ENCODE measurements at regions not wholly inside any gene's neighbourhood (a gene's known extent, or its start where the extent isn't known, plus 50 kb on each side); places are given as distances from the start of the nearest gene placed in this dataset.
"Not testable (repeated sequence)": the region's sequence is repeated elsewhere in the genome, so short reads cannot be mapped to it uniquely, and the experiment has no call there.

- in situ Hi-C loops (cut with HindIII; ENCODE audit: low pct_unique_long_range_greater_than_20kb, low sequenced_read_pairs), result no loop called here
- TF ChIP-seq JUND (IDR thresholded peaks at IDR 0.05; ENCODE audit: low read depth), result no peak
- DNase-seq (ENCODE audit: low read depth in 1 of 2, low spot score in 1 of 2), result no peak
Observed at GRCh38 chr1:55774446-55774845, 559.3 kb upstream of the USP24 start.

DNA sequence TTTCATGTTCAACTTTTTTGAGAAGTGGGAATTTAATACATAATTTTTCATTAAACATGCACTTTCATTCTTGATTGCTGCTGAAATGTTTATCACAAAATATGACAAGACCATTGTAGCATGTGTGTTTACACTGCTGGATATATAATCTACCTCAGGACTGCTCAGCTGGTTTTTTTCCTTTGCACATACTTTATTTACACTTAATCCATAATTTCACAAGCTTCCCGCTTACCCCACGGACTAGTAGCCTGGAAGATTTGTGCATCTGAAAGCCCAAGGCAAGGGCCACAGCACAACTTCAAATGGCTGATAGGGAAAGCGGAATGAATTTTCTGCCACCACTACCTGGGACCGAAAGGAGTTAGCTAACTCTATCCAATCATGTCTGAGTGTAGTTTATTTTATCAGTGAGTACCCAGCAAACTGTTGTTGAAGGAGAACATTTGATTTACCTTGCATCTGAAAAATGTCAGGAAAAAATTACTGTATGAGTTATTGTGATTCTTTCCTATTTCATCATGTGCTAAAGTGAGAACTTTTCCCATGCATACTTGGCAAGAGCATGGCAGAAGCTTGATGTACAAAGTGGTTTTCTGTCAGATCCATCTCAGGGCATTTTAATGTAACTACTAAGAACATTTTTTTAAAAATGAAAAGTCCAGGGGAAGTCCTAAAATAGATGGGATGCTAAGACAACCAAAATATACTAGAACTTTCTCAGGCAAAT is 558.2 kb upstream of the USP24 start:
- DNase-seq (ENCODE audit: low read depth in 1 of 2, low spot score in 1 of 2), result no peak
- in situ Hi-C loops (cut with HindIII; ENCODE audit: low pct_unique_long_range_greater_than_20kb, low sequenced_read_pairs), result no loop called here
- no peak for TF ChIP-seq JUND (IDR thresholded peaks at IDR 0.05; ENCODE audit: low read depth)

GRCh38 chr1:55768327-55768952 is 553.3 kb upstream of the USP24 start:
- TF ChIP-seq JUND (IDR thresholded peaks at IDR 0.05; ENCODE audit: low read depth), result no peak
- in situ Hi-C loops (cut with HindIII; ENCODE audit: low pct_unique_long_range_greater_than_20kb, low sequenced_read_pairs), result no loop called here
- DNase-seq (ENCODE audit: low read depth in 1 of 2, low spot score in 1 of 2), result no peak

DNA sequence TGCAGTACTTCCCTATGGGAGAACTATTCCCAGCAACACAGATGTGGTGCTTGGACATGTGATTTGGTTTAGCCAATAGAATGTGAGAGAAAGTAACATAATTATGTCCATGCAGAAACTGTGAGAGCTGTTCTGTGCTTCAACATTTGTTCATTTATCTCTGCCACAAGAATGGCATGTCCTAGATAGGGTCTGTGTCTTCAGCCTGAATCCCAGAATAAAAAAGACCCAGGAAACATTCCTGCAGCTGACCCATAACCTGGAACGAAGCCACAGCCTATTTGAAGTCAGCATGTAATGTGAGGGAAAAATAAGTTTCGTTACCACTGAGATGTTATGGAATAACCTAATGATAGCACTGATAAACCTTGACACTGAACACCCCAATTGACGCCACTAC is 552.0 kb upstream of the USP24 start:
- no peak for DNase-seq (ENCODE audit: low read depth in 1 of 2, low spot score in 1 of 2)
- in situ Hi-C loops (cut with HindIII; ENCODE audit: low pct_unique_long_range_greater_than_20kb, low sequenced_read_pairs), result no loop called here
- TF ChIP-seq JUND (IDR thresholded peaks at IDR 0.05; ENCODE audit: low read depth), result no peak

- DNase-seq (ENCODE audit: low read depth in 1 of 2, low spot score in 1 of 2); in situ Hi-C loops (cut with HindIII; ENCODE audit: low pct_unique_long_range_greater_than_20kb, low sequenced_read_pairs): not testable (repeated sequence)
Observed at GRCh38 chr1:55765505-55765904, 550.3 kb upstream of the USP24 start.

DNA sequence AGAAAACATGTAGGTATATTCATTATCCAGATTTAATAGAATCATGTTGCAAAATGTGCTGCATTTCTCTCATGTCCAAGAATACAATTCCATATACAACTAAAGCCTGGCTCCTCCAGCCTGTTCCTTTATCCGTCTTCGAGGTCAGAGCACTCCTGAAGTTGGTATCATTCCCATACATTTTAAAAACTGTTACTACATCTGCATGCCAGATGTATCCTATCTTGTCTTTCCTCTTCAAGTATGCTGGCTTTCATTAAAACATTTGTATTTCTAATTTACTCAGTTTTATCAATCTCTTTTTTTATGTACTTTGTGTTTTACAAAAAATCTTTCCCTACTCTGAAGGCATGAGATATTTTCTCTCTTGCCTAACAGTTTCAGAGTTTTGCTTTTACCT is 536.6 kb upstream of the USP24 start:
- no peak for TF ChIP-seq JUND (IDR thresholded peaks at IDR 0.05; ENCODE audit: low read depth)
- in situ Hi-C loops (cut with HindIII; ENCODE audit: low pct_unique_long_range_greater_than_20kb, low sequenced_read_pairs), result no loop called here
- DNase-seq (ENCODE audit: low read depth in 1 of 2, low spot score in 1 of 2), result no peak

GRCh38 chr1:55750628-55750995 is 535.4 kb upstream of the USP24 start:
- no peak for TF ChIP-seq JUND (IDR thresholded peaks at IDR 0.05; ENCODE audit: low read depth)
- no peak for DNase-seq (ENCODE audit: low read depth in 1 of 2, low spot score in 1 of 2)
- in situ Hi-C loops (cut with HindIII; ENCODE audit: low pct_unique_long_range_greater_than_20kb, low sequenced_read_pairs), result no loop called here

DNA sequence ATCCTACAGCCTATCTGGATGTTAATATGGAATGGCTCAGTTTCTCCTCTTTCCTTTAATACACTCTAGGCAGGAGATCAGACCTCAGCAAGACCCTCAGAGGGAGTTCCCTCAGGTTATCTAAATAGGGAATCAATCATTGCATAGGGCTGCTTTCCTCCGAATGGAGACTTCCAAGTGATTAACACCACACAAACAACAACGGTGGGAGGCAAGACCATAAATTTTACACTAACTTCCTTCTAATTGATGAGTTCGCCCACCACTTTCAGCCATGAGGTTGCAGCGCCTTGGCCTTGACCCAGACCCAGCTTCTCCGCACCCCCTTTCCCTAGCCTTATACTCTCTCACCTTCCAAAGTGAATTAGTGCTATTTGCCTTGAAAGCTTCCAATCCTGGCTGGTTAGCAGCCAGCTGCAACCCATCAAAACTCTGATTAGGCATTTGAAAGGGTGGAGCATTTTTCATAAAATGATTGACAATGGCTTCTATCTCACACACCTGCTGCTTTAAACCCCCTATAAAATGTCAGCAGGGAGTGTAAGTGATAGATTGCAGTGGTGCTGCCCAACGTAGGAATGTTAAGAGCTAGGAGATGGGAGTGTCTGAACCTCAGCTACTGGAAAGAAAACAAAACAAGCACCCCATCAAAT is 534.9 kb upstream of the USP24 start:
- in situ Hi-C loops (cut with HindIII; ENCODE audit: low pct_unique_long_range_greater_than_20kb, low sequenced_read_pairs), result no loop called here
- TF ChIP-seq JUND (IDR thresholded peaks at IDR 0.05; ENCODE audit: low read depth), result no peak
- no peak for DNase-seq (ENCODE audit: low read depth in 1 of 2, low spot score in 1 of 2)

DNA sequence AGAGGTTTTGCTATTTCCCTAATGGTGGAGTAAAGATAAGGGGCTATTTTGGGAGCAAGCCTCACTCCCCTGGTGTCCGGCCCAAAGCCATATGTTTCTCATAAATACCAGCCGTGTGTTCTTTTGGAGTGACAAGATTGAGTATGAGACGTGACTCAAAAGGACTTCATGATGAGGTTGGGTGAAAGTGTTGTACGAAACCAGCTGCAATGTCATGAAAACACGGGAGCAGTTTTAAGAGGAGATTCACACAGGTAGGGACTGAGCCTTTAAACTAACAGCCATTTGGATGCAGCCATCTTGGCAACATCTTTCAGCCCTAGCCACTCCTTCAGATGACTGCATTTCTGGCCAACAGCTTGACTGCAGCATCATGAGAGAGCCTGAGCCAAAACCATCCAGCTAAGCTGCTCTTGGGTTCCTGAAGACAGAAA is 532.3 kb upstream of the USP24 start:
- no peak for TF ChIP-seq JUND (IDR thresholded peaks at IDR 0.05; ENCODE audit: low read depth)
- in situ Hi-C loops (cut with HindIII; ENCODE audit: low pct_unique_long_range_greater_than_20kb, low sequenced_read_pairs), result no loop called here
- DNase-seq (ENCODE audit: low read depth in 1 of 2, low spot score in 1 of 2), result no peak

- in situ Hi-C loops (cut with HindIII; ENCODE audit: low pct_unique_long_range_greater_than_20kb, low sequenced_read_pairs), result no loop called here
- TF ChIP-seq JUND (IDR thresholded peaks at IDR 0.05; ENCODE audit: low read depth), result no peak
- no peak for DNase-seq (ENCODE audit: low read depth in 1 of 2, low spot score in 1 of 2)
Observed at GRCh38 chr1:55746710-55747109, 531.5 kb upstream of the USP24 start.

DNA sequence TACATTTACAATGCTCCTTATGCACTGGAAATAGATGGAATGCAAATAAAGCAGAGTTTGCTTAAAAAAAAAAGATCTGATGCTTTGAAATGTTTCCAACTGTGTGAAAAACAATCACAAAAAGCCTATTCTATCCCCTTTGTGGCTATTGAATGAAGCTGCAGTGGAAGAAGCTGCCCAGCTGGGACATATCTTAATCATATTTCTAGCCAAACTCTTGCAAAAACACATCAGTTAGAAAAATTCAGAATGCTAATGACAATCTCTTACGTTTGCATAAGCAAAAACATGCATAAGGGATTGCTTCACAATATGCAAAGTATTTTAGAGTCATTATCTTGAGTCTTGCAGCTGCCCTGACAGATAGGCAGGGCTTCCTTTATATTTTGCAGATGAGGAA is 526.4 kb upstream of the USP24 start:
- in situ Hi-C loops (cut with HindIII; ENCODE audit: low pct_unique_long_range_greater_than_20kb, low sequenced_read_pairs), result no loop called here
- TF ChIP-seq JUND (IDR thresholded peaks at IDR 0.05; ENCODE audit: low read depth), result no peak
- no peak for DNase-seq (ENCODE audit: low read depth in 1 of 2, low spot score in 1 of 2)

DNA sequence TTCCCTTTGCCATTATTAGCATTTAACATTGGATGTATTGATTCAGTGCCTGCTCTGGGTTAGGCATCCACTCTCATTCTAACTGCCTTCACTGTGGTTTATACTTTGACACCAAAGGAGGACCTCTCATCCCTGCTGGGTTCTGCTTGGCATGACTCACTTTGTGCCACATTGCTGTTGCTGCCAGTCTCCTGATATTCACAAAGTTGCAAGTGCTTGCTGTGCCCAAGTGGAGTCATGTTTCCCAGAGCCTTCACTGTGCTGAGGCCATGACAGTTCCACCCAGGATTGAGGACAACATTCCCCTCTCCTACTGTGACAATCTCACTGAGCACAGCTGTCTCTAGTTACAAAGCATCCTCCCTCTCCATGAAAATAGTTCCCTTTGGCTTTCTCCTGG is 519.9 kb upstream of the USP24 start:
- TF ChIP-seq JUND (IDR thresholded peaks at IDR 0.05; ENCODE audit: low read depth), result no peak
- no peak for DNase-seq (ENCODE audit: low read depth in 1 of 2, low spot score in 1 of 2)
- in situ Hi-C loops (cut with HindIII; ENCODE audit: low pct_unique_long_range_greater_than_20kb, low sequenced_read_pairs), result no loop called here

- TF ChIP-seq JUND (IDR thresholded peaks at IDR 0.05; ENCODE audit: low read depth), result no peak
- in situ Hi-C loops (cut with HindIII; ENCODE audit: low pct_unique_long_range_greater_than_20kb, low sequenced_read_pairs), result no loop called here
- no peak for DNase-seq (ENCODE audit: low read depth in 1 of 2, low spot score in 1 of 2)
Observed at GRCh38 chr1:55726994-55727393, 511.8 kb upstream of the USP24 start.
